GM12878 (cell line): ENCODE measurements at regions not wholly inside any gene's neighbourhood (a gene's known extent, or its start where the extent isn't known, plus 50 kb on each side); places are given as distances from the start of the nearest gene placed in this dataset.

Experiments
- ATAC-seq: fragments of 200-7000 bp; cut with Tn5 transposase; 3 replicates; pipeline ENCODE4 v1.9.1; 2020; ENCODE audit warnings: mild to moderate bottlenecking, moderate library complexity
- BruUV-seq: library from RNA; stranded (reverse); fragments of 400-500 nt; replicated peaks from 2 replicates; lab custom pipeline; 2021; lab: Mats Ljungman, UMichigan
- CTCF ChIA-PET: fragments of 300-600 bp; sonication (Branson Sonifier 250); formaldehyde crosslinking; extraction: SDS; loops from one replicate; lab custom pipeline; 2021; ENCODE audit warnings: inconsistent platforms; lab: Yijun Ruan, JAX
- POLR2A ChIA-PET: fragments of 350-600 bp; formaldehyde crosslinking; extraction: SDS; loops from one replicate; lab custom pipeline; 2021; ENCODE audit warnings: inconsistent platforms; lab: Charles Lee
- RAD21 ChIA-PET: fragments of 300-600 bp; sonication (Branson Sonifier 250); formaldehyde crosslinking; loops from one replicate; lab custom pipeline; 2023; ENCODE audit warnings: antibody characterized with exemption; ENCODE audit not compliant: unreplicated experiment; lab: Charles Lee
- SMC1A ChIA-PET: fragments of 300-600 bp; sonication (Branson Sonifier 250); formaldehyde crosslinking; loops from one replicate; lab custom pipeline; 2023; ENCODE audit not compliant: unreplicated experiment, uncharacterized antibody; lab: Charles Lee
- DNase-seq: peaks from one replicate; pipeline ENCODE4 v3.0.0-alpha.2; 2011; ENCODE audit warnings: low read depth, low spot score
- FAIRE-seq: peaks from 3 replicates; lab custom pipeline; 2011; peaks lifted over from hg19 to GRCh38; lab: Jason Lieb, UNC
- H2AFZ ChIP-seq: 2 replicates; pipeline ENCODE4 v1.6.0; 2011; ENCODE audit warnings: low read depth, low read length, control low read depth; ENCODE audit not compliant: control insufficient read depth
- H3K27ac ChIP-seq: 2 replicates; pipeline ENCODE4 v1.5.1; 2011; ENCODE audit warnings: control low read depth; ENCODE audit not compliant: control insufficient read depth, insufficient read depth
- H3K27me3 ChIP-seq, 2 experiments: replicated peaks in 1 of 2; 2 replicates each; pipeline versions ENCODE4 v1.6.0 to v1.6.1; 2011; ENCODE audit warnings: low read length in 1 of 2; ENCODE audit not compliant: control insufficient read depth in 2 of 2, insufficient read depth in 2 of 2
- H3K36me3 ChIP-seq, 2 experiments: 2 replicates each; pipeline ENCODE4 v1.5.1; 2011; ENCODE audit warnings: low read length in 1 of 2; ENCODE audit not compliant: control insufficient read depth in 2 of 2, insufficient read depth in 2 of 2
- H3K4me1 ChIP-seq: 2 replicates; pipeline ENCODE4 v1.6.1; 2011; ENCODE audit warnings: mild to moderate bottlenecking, low read length, moderate library complexity, mixed read lengths; ENCODE audit not compliant: control insufficient read depth, insufficient read depth
- H3K4me2 ChIP-seq: 2 replicates; pipeline ENCODE4 v1.6.0; 2011; ENCODE audit warnings: control low read depth; ENCODE audit not compliant: control insufficient read depth, insufficient read depth
- H3K4me3 ChIP-seq: fragments of 200-600 bp; sonication (generic); 2 replicates; pipeline ENCODE4 v1.5.1; 2016
- H3K79me2 ChIP-seq: 2 replicates; pipeline ENCODE4 v1.6.0; 2011; ENCODE audit warnings: low read length; ENCODE audit not compliant: control insufficient read depth, insufficient read depth
- H3K9ac ChIP-seq: 2 replicates; pipeline ENCODE4 v1.8.0; 2011; ENCODE audit warnings: low read length, control low read depth, mixed read lengths; ENCODE audit not compliant: control insufficient read depth, insufficient read depth
- H3K9me3 ChIP-seq: replicated peaks from 3 replicates; pipeline ENCODE4 v1.5.1; 2011; ENCODE audit warnings: mild to moderate bottlenecking, low read length; ENCODE audit not compliant: control insufficient read depth, insufficient read depth
- H4K20me1 ChIP-seq: 2 replicates; pipeline ENCODE4 v1.6.0; 2011; ENCODE audit not compliant: control insufficient read depth, insufficient read depth
- BRCA1 ChIP-seq: IDR thresholded peaks from 2 replicates; pipeline ENCODE4 v1.6.1; 2011; ENCODE audit warnings: low read depth, low read length, improper control_type of control experiment
- CEBPB ChIP-seq, 2 experiments: fragments of 150-350 bp in 1 of 2; IDR thresholded peaks; 2 replicates each; pipeline ENCODE4 v1.6.1; 2012 to 2014; ENCODE audit warnings: low read depth in 2 of 2, low read length in 2 of 2, borderline replicate concordance in 1 of 2, inconsistent platforms in 1 of 2
- EED ChIP-seq: sonication (generic); IDR thresholded peaks from 2 replicates; pipeline ENCODE4 v1.6.1; 2016; ENCODE audit warnings: antibody characterized with exemption, low read depth
- IKZF2 ChIP-seq, 2 experiments: fragments of 450-650 bp; IDR thresholded peaks; 2 replicates each; pipeline ENCODE4 v1.6.1; 2017; ENCODE audit warnings: mild to moderate bottlenecking in 2 of 2, moderate library complexity in 2 of 2
- KLF5 ChIP-seq: fragments of 450-650 bp; IDR thresholded peaks from 2 replicates; pipeline ENCODE4 v1.6.1; 2014; ENCODE audit warnings: mild to moderate bottlenecking; ENCODE audit not compliant: partially characterized antibody
- MYC ChIP-seq: IDR thresholded peaks from 2 replicates; pipeline ENCODE4 v1.6.1; 2011; ENCODE audit warnings: mild to moderate bottlenecking, low read length, moderate library complexity, inconsistent platforms; ENCODE audit not compliant: insufficient read depth, insufficient replicate concordance, insufficient read length, severe bottlenecking
- NRF1 ChIP-seq: conservative IDR thresholded peaks from 2 replicates; pipeline ENCODE4 v1.6.1; 2011; ENCODE audit warnings: mild to moderate bottlenecking, low read depth, low read length, improper control_type of control experiment
- PAX5 ChIP-seq: IDR thresholded peaks from 2 replicates; pipeline ENCODE4 v1.6.1; 2011; ENCODE audit warnings: low read depth, low read length, borderline replicate concordance
- RAD51 ChIP-seq: fragments of 450-650 bp; IDR thresholded peaks from 2 replicates; pipeline ENCODE4 v1.6.1; 2016; ENCODE audit warnings: moderate library complexity, mild to moderate bottlenecking, inconsistent platforms
- ZBED1 ChIP-seq: IDR thresholded peaks from 2 replicates; pipeline ENCODE4 v1.6.1; 2016; ENCODE audit warnings: borderline replicate concordance
- ZNF622 ChIP-seq: fragments of 450-650 bp; IDR thresholded peaks from 2 replicates; pipeline ENCODE4 v1.6.1; 2017; ENCODE audit warnings: mild to moderate bottlenecking, inconsistent platforms
- WGBS: methylation state at CpG from one replicate; pipeline ENCODE4 v1.1.6; 2016; ENCODE audit warnings: low lambda C conversion rate; ENCODE audit not compliant: insufficient replicate concordance, insufficient coverage; ENCODE audit errors: missing lambda C conversion rate; 5-methylcytosine and 5-hydroxymethylcytosine counted together
- in situ Hi-C: fragments of 300-500 bp; cut with MboI; formaldehyde crosslinking; loops from 9 replicates; pipeline ENCODE4 v1.14.3; 2018; ENCODE audit warnings: mixed read lengths
- intact Hi-C: fragments of 100-400 bp; cut with micrococcal nuclease; formaldehyde crosslinking; loops from one replicate; pipeline ENCODE4 v1.14.2; 2022; ENCODE audit not compliant: unreplicated experiment

GRCh38 chr6:139687055-139687454 is 312.6 kb upstream of the CITED2 start (continued):
- TF ChIP-seq ZNF622 (no peak), PAX5 (no peak), MYC (no peak)

DNA sequence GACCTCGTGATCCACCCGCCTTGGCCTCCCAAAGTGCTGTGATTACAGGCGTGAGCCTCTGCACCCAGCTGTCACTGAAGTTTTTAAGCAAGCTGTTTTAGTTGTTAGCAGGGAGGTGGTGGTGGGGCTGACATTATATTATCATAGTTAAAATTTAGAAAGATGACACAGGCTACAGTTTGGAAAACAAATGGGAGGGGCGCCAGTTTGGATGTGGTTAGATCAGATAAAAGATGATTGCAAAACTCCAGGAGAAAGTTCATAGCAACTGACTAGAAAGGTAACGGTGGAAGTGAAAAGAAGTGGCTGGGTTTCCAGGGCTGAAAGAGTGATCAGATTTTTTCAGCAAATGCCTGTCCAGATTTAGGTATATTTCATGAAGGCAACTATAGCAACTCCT is 311.9 kb upstream of the CITED2 start:
- no peaks in the 10 kb centered on the region for H3K9me3 ChIP-seq
- no peak overlapping the region for H3K9ac ChIP-seq
- no peak for ATAC-seq
- ChIA-PET SMC1A (interaction anchor here (0.8 kb wide), 1 partner anchor 16 kb away, joined by 3 read pairs; no protein-coding TSS in a partner anchor), CTCF (no interaction called here), RAD21 (no interaction called here), POLR2A (no interaction called here)
- TF ChIP-seq BRCA1 = no peak
- no peak for TF ChIP-seq ZBED1
- TF ChIP-seq KLF5 = no peak
- no peak for TF ChIP-seq RAD51
- no peak for TF ChIP-seq PAX5
- no peak for TF ChIP-seq EED
- no peak for TF ChIP-seq IKZF2 (IDR thresholded peaks at IDR 0.05)
- no peak for TF ChIP-seq NRF1
- no peak for TF ChIP-seq CEBPB (IDR thresholded peaks at IDR 0.05; ENCODE audit: borderline replicate concordance in 1 of 2, low read depth in 2 of 2, low read length in 2 of 2)
- BruUV-seq = no TSS peak
- H3K4me1 ChIP-seq = no peaks in the 10 kb centered on the region
- H3K79me2 ChIP-seq = no peaks in the 10 kb centered on the region
- no peaks in the 10 kb centered on the region for H3K27me3 ChIP-seq
- in situ Hi-C loops (no loop called here), intact Hi-C loops (loop anchor here (10.0 kb wide), 1 partner anchor 312 kb away; the partner anchor contains the start of gene CITED2)
- H2AFZ ChIP-seq = no peak overlapping the region
- H4K20me1 ChIP-seq = no peaks in the 10 kb centered on the region
- no peak for FAIRE-seq
- H3K36me3 ChIP-seq = no peaks in the 10 kb centered on the region
- 16% methylated on average over 5 of the region's 5 CpGs for WGBS
- no peak overlapping the region for H3K27ac ChIP-seq
- no peak for DNase-seq
- no peak overlapping the region for H3K4me3 ChIP-seq
- no peak overlapping the region for H3K4me2 ChIP-seq
